ENCODE measurements at regions not wholly inside any gene's neighbourhood (a gene's known extent, or its start where the extent isn't known, plus 50 kb on each side); places are given as distances from the start of the nearest gene placed in this dataset.
"Not testable (repeated sequence)": the region's sequence is repeated elsewhere in the genome, so short reads cannot be mapped to it uniquely, and the experiment has no call there.

DNA sequence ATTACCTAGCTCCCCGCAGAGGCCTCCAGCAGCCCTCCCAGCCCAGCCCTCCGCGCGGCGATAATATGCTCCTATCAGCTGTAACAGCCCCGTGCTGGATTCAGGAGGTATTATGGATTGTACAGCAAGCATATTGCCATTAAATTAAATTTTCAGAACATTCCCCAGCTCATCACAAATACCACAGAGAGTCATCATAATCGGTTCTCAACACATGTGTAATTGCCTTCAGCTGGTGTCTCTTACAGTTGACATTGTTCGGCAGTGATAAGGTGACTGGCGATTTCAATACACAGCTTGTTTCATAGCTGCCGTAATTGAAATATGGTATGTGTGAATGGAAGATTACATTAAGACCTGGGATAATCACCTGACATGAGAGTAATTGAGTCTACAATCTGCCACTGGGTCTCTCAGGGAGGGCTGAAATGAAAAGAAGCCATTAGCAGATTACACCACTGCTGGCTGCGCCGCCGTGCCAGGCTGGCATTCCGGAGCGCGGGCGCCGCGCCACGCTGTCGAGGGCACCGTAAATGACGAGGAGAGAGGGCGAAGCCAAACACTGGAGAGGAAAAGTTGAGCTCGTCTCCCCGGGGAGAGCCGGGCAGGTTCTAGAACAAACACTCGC is 549.4 kb upstream of the SALL3 start:
- Histone ChIP-seq H3K36me3 (ENCODE audit: insufficient read depth, low read length) (no peaks in the 10 kb centered on the region), H3K27me3 (ENCODE audit: insufficient read depth, low read length) (no peaks in the 10 kb centered on the region), H3K79me2 (ENCODE audit: control insufficient read depth, insufficient read depth, low read length, unreplicated experiment) (no peaks in the 10 kb centered on the region), H3K4me3 (ENCODE audit: low read depth, low read length) (no peak overlapping the region), H3K4me1 (ENCODE audit: control insufficient read depth, insufficient read depth, low read length, unreplicated experiment) (no peaks in the 10 kb centered on the region), H2AFZ (ENCODE audit: low read length, unreplicated experiment) (no peak overlapping the region), H3K27ac (ENCODE audit: low read depth, low read length) (no peak overlapping the region)

DNA sequence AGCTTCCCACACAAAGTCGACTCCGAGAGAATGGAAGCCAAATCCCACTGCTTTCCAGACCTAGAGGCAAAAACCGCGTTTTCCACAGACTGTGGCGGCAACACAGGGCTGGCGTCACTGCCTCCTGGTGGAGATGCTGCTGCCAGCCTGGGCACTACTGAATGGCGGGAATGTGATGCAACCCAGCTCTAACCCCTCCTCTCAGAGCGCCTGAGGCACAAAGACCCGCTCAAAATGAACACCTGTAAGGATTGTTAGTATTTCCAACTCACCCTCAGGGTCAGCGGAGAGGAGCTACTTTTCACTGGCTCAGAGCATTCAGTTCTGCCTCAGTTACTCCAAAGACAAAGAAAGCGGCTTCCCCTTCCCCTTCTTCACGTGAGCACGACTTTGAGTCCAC is 548.0 kb upstream of the SALL3 start:
- Histone ChIP-seq H3K4me1 (ENCODE audit: control insufficient read depth, insufficient read depth, low read length, unreplicated experiment) (no peaks in the 10 kb centered on the region), H3K4me3 (ENCODE audit: low read depth, low read length) (no peak overlapping the region), H3K36me3 (ENCODE audit: insufficient read depth, low read length) (no peaks in the 10 kb centered on the region), H3K79me2 (ENCODE audit: control insufficient read depth, insufficient read depth, low read length, unreplicated experiment) (no peaks in the 10 kb centered on the region), H2AFZ (ENCODE audit: low read length, unreplicated experiment) (no peak overlapping the region), H3K27me3 (ENCODE audit: insufficient read depth, low read length) (no peaks in the 10 kb centered on the region), H3K27ac (ENCODE audit: low read depth, low read length) (no peak overlapping the region)

DNA sequence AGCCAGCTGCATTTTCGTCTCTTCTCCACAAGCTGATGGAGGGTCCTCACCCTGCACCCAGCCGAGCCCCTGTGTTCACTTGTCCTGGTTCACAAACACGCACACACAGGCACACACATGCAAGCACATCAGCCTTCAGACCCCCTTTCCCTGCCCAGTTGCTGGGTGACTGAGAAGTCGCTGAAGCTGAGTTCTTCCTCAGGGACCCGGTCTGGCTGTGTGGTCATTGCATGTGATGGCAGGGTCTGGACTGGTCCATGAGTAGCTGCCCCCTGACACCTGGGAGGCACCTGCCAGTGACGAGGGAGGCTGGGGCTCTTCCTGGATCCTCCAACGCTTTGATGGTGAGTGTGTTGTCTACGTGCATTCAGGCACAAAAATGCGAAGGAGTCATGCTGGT is 546.1 kb upstream of the SALL3 start:
- no peaks in the 10 kb centered on the region for H3K36me3 ChIP-seq (ENCODE audit: insufficient read depth, low read length)
- H3K27me3 ChIP-seq (ENCODE audit: insufficient read depth, low read length) = no peaks in the 10 kb centered on the region
- H2AFZ ChIP-seq (ENCODE audit: low read length, unreplicated experiment) = no peak overlapping the region
- H3K79me2 ChIP-seq (ENCODE audit: control insufficient read depth, insufficient read depth, low read length, unreplicated experiment) = no peaks in the 10 kb centered on the region
- H3K4me3 ChIP-seq (ENCODE audit: low read depth, low read length) = no peak overlapping the region
- no peaks in the 10 kb centered on the region for H3K4me1 ChIP-seq (ENCODE audit: control insufficient read depth, insufficient read depth, low read length, unreplicated experiment)
- no peak overlapping the region for H3K27ac ChIP-seq (ENCODE audit: low read depth, low read length)

DNA sequence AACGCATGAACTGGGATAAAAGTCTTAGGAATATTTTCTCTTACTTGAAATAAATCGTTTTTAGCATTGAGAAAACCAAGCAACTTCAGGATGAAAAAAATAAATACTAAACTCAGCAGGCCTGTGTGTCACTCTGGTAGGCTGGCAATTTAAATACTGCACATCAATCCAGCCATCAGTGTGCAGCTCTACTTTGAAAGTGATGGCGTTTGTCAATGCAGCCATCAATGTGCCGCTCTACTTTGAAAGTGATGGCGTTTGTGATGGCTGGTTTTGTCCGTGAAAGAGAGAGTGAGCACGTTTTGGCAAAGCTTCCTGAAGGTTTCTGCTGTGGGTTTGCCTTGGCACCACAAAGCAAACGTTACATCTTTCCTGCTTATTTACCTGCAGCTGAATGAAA is 543.5 kb upstream of the SALL3 start:
- Histone ChIP-seq H3K4me3 (ENCODE audit: low read depth, low read length) (no peak overlapping the region), H3K36me3 (ENCODE audit: insufficient read depth, low read length) (no peaks in the 10 kb centered on the region), H3K27ac (ENCODE audit: low read depth, low read length) (no peak overlapping the region), H2AFZ (ENCODE audit: low read length, unreplicated experiment) (no peak overlapping the region), H3K79me2 (ENCODE audit: control insufficient read depth, insufficient read depth, low read length, unreplicated experiment) (no peaks in the 10 kb centered on the region), H3K27me3 (ENCODE audit: insufficient read depth, low read length) (no peaks in the 10 kb centered on the region), H3K4me1 (ENCODE audit: control insufficient read depth, insufficient read depth, low read length, unreplicated experiment) (no peaks in the 10 kb centered on the region)

DNA sequence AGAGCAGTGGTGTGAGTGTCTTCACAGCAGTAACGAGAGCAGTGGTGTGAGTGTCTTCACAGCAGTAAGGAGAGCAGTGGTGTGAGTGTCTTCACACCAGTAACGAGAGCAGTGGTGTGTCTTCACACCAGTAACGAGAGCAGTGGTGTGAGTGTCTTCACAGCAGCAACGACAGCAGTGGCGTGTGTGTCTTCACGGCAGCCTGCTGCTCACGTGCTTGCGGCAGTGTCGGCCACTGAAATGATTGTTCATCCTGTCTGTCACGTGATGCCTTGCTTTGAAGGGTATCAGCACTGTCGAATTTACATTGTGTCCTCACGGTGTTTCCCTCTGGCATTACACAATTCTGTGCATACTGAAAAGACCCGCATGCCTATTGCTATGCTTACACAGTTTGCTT is 541.4 kb upstream of the SALL3 start:
- H3K36me3 ChIP-seq (ENCODE audit: insufficient read depth, low read length); H3K4me3 ChIP-seq (ENCODE audit: low read depth, low read length); H3K4me1 ChIP-seq (ENCODE audit: control insufficient read depth, insufficient read depth, low read length, unreplicated experiment); H3K79me2 ChIP-seq (ENCODE audit: control insufficient read depth, insufficient read depth, low read length, unreplicated experiment); H3K27me3 ChIP-seq (ENCODE audit: insufficient read depth, low read length); H3K27ac ChIP-seq (ENCODE audit: low read depth, low read length); H2AFZ ChIP-seq (ENCODE audit: low read length, unreplicated experiment): not testable (repeated sequence)

DNA sequence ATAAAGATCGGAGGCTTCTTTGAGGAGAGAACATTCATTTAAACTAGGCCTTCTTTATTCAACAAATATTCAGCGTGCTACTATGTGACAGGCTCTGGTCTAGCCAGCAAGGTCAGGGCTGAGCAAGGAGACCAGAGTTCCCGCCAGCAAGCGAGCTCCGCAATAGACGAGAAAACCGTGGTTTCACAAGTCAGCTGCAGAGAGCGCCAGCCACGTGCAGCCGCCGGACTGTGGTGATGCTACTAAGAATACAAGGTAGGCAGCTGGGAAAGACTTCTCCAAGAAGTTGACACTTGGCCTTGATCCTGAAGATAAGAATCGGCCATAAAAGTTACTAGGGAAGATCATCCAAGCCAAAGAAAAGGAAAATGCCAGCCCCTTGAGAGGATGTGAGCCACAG is 533.7 kb upstream of the SALL3 start:
- no peaks in the 10 kb centered on the region for H3K79me2 ChIP-seq (ENCODE audit: control insufficient read depth, insufficient read depth, low read length, unreplicated experiment)
- H2AFZ ChIP-seq (ENCODE audit: low read length, unreplicated experiment) = no peak overlapping the region
- no peak overlapping the region for H3K27ac ChIP-seq (ENCODE audit: low read depth, low read length)
- no peaks in the 10 kb centered on the region for H3K4me1 ChIP-seq (ENCODE audit: control insufficient read depth, insufficient read depth, low read length, unreplicated experiment)
- H3K4me3 ChIP-seq (ENCODE audit: low read depth, low read length) = no peak overlapping the region
- H3K27me3 ChIP-seq (ENCODE audit: insufficient read depth, low read length) = no peaks in the 10 kb centered on the region
- no peaks in the 10 kb centered on the region for H3K36me3 ChIP-seq (ENCODE audit: insufficient read depth, low read length)

DNA sequence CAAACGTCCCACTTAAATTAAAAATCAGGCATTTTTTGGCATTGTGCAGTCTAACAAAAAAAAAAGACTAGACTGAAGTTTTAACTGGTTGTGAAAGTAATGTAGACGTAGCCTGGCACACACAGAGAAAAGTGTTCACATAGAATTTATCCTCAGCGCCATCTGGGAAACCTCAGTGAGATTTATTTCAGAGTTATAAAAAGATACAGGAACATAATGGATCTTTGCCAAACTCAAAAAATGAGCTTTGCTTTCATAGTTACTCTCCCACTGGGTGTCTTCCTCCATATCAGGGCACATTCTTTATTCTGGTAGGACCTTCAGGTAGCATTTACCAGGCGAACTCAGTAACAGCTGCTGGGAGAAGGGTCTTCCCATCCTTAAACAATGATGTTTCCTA is 532.4 kb upstream of the SALL3 start:
- Histone ChIP-seq H3K4me3 (ENCODE audit: low read depth, low read length) (no peak overlapping the region), H3K27me3 (ENCODE audit: insufficient read depth, low read length) (no peaks in the 10 kb centered on the region), H3K36me3 (ENCODE audit: insufficient read depth, low read length) (no peaks in the 10 kb centered on the region), H3K27ac (ENCODE audit: low read depth, low read length) (no peak overlapping the region), H2AFZ (ENCODE audit: low read length, unreplicated experiment) (no peak overlapping the region), H3K79me2 (ENCODE audit: control insufficient read depth, insufficient read depth, low read length, unreplicated experiment) (no peaks in the 10 kb centered on the region), H3K4me1 (ENCODE audit: control insufficient read depth, insufficient read depth, low read length, unreplicated experiment) (no peaks in the 10 kb centered on the region)

DNA sequence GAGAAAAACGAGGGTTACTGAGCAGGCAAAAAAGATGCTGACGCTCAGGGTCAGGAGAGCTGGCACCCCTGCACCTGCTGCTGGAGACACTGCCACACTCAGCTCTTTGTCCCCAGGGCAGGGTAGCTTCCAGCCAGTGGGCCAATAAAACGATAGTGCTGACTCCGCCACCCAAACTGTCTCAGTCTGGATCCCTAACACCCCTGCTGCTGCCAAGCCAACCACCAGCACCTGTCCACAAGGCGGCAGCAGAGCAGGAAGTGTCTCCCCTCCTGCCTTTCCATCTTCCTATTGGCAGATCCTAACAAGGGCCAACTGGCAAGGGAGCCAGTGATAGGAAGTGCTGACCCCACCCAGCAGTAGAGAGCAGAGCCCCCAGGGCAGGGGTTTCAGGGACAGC is 531.5 kb upstream of the SALL3 start:
- no peaks in the 10 kb centered on the region for H3K4me1 ChIP-seq (ENCODE audit: control insufficient read depth, insufficient read depth, low read length, unreplicated experiment)
- H3K27me3 ChIP-seq (ENCODE audit: insufficient read depth, low read length) = no peaks in the 10 kb centered on the region
- H3K36me3 ChIP-seq (ENCODE audit: insufficient read depth, low read length) = no peaks in the 10 kb centered on the region
- no peaks in the 10 kb centered on the region for H3K79me2 ChIP-seq (ENCODE audit: control insufficient read depth, insufficient read depth, low read length, unreplicated experiment)
- no peak overlapping the region for H2AFZ ChIP-seq (ENCODE audit: low read length, unreplicated experiment)
- no peak overlapping the region for H3K27ac ChIP-seq (ENCODE audit: low read depth, low read length)
- no peak overlapping the region for H3K4me3 ChIP-seq (ENCODE audit: low read depth, low read length)

DNA sequence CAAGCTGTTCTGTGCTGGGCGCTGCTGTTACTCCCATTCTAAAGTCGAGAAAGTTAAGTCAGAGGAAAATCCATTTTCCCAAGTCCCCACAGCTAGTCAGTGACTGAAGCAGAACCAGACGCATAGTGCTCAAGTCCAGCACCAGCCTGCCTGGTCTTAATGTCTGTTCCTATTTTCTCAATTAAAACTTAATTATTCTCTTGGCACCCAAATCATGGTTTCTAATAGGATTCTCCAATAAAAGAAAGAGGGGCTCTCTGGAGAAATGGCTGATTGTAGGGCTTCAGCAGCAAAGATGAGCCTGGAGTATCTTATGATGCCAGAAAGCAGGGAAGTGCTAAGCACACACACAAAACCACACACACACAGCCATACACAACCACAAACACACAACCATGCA is 531.0 kb upstream of the SALL3 start:
- Histone ChIP-seq H3K4me1 (ENCODE audit: control insufficient read depth, insufficient read depth, low read length, unreplicated experiment) (no peaks in the 10 kb centered on the region), H2AFZ (ENCODE audit: low read length, unreplicated experiment) (no peak overlapping the region), H3K4me3 (ENCODE audit: low read depth, low read length) (no peak overlapping the region), H3K27ac (ENCODE audit: low read depth, low read length) (no peak overlapping the region), H3K36me3 (ENCODE audit: insufficient read depth, low read length) (no peaks in the 10 kb centered on the region), H3K79me2 (ENCODE audit: control insufficient read depth, insufficient read depth, low read length, unreplicated experiment) (no peaks in the 10 kb centered on the region), H3K27me3 (ENCODE audit: insufficient read depth, low read length) (no peaks in the 10 kb centered on the region)

DNA sequence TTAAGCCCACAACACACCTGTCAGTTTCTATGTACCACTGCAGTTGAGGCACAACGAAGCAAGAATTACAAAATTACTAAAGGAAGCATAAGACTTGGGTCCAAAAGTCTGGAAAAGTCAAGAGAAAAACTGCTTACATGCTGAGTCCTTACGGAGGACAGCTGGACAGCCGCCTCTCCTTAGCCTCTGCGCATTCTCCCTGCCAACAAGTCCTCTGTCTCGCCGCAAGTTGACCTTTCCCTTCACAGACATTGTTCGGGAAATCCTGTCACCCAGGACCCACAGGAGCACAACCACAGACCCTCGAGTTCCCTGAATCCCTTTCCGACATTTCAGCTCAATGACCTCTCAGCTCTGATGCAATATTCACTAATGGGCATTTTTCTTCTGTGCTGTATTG is 525.4 kb upstream of the SALL3 start:
- Histone ChIP-seq H3K27ac (ENCODE audit: low read depth, low read length) (no peak overlapping the region), H3K27me3 (ENCODE audit: insufficient read depth, low read length) (no peaks in the 10 kb centered on the region), H3K36me3 (ENCODE audit: insufficient read depth, low read length) (no peaks in the 10 kb centered on the region), H3K4me1 (ENCODE audit: control insufficient read depth, insufficient read depth, low read length, unreplicated experiment) (no peaks in the 10 kb centered on the region), H3K4me3 (ENCODE audit: low read depth, low read length) (no peak overlapping the region), H2AFZ (ENCODE audit: low read length, unreplicated experiment) (no peak overlapping the region), H3K79me2 (ENCODE audit: control insufficient read depth, insufficient read depth, low read length, unreplicated experiment) (no peaks in the 10 kb centered on the region)

DNA sequence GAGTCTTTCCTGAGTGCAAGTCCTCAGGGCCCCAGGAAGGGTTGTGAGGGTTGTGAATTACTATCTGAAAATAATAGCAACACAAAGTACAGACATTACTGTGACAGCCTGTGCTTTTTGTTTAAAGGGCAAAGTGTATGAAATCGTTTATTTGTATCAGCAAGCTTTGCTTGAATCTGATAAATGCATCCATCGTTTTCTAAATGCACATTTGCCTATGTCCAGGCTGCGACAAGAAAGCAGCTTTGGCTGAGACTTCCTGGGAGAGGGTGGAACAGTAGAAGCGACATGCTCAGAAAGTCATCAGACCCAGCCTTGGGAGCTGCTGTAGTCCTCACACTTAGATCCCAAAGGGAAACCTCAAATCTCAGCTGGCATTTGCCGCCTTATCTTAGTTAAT is 524.2 kb upstream of the SALL3 start:
- H3K79me2 ChIP-seq (ENCODE audit: control insufficient read depth, insufficient read depth, low read length, unreplicated experiment) = no peaks in the 10 kb centered on the region
- H3K36me3 ChIP-seq (ENCODE audit: insufficient read depth, low read length) = no peaks in the 10 kb centered on the region
- no peaks in the 10 kb centered on the region for H3K27me3 ChIP-seq (ENCODE audit: insufficient read depth, low read length)
- H3K27ac ChIP-seq (ENCODE audit: low read depth, low read length) = no peak overlapping the region
- no peak overlapping the region for H3K4me3 ChIP-seq (ENCODE audit: low read depth, low read length)
- H3K4me1 ChIP-seq (ENCODE audit: control insufficient read depth, insufficient read depth, low read length, unreplicated experiment) = no peaks in the 10 kb centered on the region
- H2AFZ ChIP-seq (ENCODE audit: low read length, unreplicated experiment) = no peak overlapping the region
